HUDEP-2 (cell line): ENCODE measurements at regions not wholly inside any gene's neighbourhood (a gene's known extent, or its start where the extent isn't known, plus 50 kb on each side); places are given as distances from the start of the nearest gene placed in this dataset.
"Not testable (repeated sequence)": the region's sequence is repeated elsewhere in the genome, so short reads cannot be mapped to it uniquely, and the experiment has no call there.

ENCODE experiments used
- DNase-seq, 76 experiments: peaks; one replicate each; lab custom pipeline; 2025; ENCODE audit not compliant: unreplicated experiment in 76 of 76; lab: John Stamatoyannopoulos, UW

DNA sequence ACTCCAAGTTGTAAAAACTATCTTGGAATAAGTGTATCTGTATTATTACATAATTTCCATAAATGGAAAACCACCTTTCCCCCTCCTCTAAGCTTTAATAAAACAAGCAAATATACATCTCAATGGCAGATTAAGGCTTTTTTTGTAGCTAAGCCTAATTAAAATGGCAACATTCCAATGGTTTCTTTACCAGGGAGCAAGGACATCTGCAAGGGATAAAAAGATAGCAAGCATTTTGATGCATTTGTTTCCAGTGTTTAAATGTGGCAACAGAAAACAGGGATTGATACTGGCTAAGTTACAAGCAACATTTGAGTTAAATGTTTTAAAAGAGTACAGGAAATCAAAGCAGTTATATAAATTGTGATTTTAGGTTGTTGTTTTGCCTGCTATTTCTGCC is 1012.7 kb downstream of the ADGRL2 start:
- no peak for DNase-seq

DNA sequence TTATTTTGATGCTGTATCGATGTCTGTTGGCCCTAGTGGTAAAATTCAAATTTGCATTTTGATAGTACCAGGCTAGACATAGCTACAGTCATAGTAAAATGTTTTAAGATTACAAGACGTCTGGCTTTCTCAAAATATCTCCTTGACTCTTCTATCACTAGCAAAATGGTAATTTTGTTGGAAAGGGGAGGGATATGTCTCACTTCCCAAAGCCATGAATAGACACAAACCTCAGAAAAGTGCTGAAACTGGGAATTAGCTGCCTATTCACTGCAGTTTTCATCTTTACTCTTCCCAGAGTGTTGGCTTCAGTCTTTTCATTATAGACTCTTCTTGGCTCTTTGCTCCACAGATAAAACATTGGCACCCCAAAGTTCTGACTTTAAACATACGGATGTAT is 1009.9 kb downstream of the ADGRL2 start:
- no peak for DNase-seq

DNA sequence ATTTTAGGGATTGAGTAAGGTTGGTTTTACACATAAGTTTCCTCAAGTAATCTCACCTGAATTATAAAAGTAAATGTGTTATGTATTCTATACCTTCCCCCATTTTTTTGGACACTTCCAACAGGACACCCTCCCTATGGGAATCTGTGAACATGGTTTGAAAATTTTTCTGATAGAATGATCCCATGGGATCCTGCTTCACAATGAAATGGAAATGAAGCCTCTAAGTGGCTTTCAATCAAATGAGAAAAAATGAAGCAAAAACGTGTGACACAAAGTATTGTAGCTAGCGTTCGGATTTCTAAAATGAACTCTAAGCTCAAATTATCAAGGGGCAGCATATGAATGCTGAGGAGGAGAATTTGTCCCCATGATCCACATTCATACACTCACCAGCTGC is 1006.8 kb downstream of the ADGRL2 start:
- DNase-seq = no peak

DNA sequence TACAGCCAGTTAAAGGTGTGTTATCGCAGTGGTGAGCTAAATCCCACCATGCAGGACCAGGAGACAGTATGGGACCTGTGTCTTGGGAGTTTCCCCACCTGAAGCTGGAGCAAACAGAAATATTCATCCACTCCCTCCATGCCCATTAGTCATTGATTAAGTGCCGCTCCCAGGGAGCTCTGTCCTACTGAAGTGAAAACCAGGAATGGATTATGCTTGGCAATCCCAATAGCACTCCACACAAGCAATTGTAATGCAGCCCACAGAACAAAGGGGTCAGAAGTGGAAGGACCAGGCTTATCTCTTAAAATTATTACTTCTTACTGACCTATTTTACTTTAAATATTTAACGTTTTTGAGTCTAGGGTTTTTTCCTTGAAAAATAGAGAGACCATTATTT is 1005.4 kb downstream of the ADGRL2 start:
- no peak for DNase-seq

DNA sequence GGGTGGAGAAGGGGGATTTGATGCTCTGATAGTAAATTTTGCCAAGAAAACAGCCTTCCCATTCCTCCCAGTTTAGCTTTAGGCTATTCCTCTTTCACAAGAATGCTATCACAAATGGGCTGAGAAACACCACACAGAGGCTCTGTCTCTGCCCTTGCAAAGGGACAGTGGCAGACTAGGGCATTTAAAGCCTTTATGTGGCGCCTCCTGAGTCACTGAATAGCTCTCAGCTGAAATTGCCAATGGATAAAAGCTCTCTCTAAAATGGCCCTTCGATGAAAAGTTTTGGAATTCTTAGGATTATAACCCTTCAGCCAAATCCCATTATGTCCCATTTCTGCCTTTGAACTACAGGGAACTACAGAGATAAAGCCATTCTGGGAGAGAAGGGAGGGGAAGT is 1000.4 kb downstream of the ADGRL2 start:
- no peak for DNase-seq

DNA sequence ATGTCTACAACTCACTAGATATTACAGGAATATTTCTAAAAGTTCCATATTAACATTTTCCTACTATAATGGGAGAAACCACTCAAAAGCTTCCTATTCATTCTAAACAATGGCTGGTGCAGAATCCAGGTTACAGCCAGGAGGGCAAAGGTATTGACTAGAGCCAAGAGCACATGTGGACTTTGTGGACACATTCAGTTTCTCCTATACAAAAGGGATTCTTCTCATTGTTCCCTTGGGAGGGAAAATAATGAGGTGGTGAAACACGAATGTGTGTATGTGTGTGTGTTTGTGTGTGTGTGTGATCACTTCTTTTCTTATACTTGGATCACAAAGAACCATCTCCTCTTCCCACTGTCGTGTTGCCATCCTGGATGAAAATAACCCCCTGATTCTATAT is 1000.0 kb downstream of the ADGRL2 start:
- DNase-seq = no peak

DNA sequence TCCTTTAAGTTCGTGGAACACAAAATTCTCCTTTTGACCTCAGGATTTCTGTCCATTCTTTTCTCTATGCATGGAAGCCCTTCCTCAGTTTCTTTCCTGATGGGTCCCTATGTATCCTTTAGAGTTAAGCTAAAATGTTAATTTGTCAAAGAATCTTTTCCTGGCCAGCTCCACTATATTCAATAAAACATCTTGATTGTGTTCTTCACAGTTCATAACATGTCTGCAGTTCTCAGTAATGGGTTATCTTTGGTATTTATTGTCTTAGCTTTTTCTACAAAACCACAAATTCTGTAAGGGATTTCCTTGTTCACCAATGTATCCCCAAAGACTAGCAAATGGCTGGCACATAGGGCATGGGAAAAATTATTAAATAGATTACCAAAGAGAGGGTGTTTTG is 998.5 kb downstream of the ADGRL2 start:
- no peak for DNase-seq

DNA sequence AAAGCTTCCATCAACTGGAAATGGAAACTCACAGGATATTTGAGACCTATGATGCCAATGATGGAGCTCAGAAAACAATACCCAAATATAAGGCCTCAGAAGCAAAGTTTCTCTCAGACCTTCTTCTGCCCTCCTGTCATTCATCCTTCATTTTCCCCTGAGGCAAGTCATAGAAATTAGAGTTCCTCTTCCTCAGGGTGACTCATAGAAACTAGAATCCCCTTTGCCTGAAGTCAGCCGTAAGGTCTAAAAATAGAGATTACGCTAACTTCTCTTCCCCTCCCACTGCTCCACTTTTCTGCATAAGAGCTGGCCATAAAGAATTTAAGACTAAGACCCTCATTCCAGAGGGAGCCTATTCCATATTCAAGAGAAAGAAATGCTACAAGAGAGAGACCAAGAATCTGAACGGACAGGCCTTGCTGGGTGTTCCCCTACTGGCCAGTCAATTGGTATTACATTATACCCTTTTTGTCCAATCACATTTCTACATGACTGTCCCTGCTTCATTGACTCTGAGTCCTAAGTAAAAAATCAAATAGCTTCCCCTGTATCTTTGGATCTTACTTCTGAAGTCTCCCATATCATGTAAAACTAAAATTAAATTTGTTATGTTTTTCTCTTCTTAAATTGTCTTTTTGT is 994.9 kb downstream of the ADGRL2 start:
- no peak for DNase-seq

DNA sequence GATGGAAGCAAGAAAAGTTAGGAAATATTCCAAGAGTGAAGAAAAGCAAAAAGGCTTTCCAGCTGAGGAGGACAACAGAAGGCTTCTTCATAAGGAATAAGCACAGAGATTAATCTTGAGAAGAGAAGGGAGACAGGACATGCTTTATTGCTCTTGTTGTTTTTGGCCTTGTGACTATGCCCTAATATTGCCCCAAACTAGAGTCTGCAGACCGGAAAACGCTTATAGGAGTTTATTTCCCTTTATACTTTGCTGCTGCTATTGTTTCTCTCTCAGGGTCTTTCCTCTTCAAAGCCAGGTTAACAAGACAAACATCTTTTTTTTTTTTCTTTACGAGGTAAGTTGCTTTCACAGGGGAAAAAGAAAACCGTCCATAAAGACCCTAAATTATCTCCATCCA is 991.4 kb downstream of the ADGRL2 start:
- DNase-seq = no peak

DNA sequence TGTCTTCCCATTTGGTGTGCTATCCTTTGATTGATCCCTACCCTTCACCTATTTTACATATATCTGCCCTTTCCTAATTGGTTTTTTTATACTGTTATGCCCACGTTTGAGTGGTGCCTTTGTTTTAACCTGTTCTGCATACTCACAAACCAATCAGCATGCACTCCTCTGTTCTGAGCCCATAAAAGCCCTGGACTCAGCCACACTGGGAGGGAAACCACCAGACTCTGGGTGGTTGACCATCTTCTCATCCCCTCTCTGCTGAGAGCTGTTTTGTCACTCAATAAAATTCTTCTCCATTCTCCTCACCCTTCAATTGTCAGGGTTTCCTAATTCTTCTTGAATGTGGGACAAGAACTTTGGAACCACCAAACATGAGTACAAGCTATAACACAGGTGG is 989.8 kb downstream of the ADGRL2 start:
- DNase-seq = no peak

DNA sequence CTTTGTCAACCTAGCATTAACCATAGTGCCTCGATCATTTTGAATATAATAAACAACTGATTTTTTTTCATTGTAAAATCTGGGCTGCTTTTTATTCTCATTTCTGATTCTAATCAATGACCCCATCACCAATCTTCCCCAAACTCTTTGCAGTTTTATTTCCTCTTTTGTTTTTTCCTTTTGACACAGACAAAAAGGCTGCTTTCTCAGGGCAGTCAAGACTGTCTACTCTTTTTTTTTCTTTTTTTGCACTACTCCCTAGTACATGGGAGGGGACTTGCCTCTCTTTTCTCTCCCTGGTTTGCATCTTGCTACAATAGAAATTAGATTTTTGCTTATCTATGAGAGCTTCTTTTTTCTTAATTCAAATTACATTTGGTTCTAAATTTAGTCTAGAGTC is 987.9 kb downstream of the ADGRL2 start:
- no peak for DNase-seq

DNA sequence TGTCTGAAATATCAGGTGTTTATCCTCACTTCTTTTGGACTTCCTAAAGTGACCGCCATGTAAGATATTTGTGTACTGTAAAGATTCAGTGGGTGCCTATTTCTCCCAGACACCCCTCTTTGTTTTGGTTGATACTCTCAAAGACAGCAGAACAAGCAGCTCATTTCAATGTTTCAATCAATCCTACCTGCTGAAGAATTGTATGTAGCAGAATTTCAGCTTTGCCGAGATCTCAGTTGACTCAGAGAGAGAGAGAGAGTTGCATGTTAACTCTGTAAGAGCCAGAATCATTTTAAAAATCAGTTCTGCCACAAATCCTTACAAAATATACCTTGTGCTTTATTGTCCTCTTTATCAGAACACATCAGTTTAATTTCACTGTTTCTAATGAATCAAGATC is 987.3 kb downstream of the ADGRL2 start:
- DNase-seq = no peak

DNA sequence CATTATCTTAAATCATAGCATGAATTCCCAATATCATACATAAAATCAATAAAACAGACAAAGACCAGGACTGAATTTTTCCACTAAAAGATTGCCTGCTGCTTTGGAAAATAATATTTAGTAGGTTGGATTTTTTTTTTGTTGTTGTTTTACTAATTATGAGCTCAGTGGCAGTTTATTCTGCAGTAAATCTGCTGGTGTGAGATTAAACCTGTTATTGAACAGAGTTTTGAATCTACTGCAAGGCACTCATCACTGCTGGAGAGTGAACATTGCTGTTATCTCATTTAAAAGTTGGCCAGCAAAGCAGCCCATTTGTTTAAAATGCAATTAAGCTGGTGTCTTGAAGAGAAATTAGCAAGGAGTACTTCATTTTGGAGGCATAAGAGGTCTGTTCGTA is 986.1 kb downstream of the ADGRL2 start:
- no peak for DNase-seq

DNA sequence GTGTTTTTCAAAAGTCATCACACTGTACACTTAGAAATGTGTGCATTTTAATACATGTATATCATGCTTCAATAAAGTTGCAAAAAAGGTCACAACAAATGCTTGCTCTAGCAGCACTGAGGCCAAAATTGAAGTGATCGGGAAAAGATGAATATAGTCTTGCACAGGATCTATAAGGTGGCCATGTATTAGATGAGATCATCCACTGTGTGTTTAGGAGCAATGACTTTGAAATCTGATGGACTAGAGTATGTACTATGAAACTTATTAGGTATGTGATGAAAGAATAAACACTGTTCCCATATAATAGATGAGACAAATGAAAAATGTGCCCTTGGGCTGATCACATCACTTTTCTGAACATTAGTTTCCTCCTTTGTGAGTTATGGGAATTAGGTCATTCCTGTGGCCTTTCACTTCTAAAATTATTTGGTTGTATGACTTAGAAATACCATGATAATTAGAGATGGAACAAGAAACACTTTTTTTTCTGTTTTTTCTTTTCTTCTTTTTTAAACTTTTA is 984.6 kb downstream of the ADGRL2 start:
- DNase-seq = no peak

DNA sequence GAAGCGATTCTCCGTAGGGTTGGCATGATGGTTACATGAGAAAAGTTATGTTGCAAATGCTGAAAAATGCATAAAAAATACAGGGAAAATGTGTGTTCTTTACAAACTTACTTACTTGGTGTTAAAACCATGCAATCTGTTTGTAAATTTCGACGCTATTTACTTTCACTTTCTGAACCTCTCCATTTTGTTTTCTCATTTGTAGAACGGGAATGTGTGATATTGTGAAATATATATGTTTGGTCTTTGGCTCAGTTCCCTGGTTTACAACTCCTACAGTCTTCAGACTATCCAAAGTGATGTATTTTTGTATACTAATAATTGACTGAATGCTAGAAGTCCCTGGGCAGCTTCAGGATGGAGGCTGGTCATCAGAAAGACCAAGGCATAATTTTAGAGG is 982.3 kb downstream of the ADGRL2 start:
- DNase-seq = no peak

DNA sequence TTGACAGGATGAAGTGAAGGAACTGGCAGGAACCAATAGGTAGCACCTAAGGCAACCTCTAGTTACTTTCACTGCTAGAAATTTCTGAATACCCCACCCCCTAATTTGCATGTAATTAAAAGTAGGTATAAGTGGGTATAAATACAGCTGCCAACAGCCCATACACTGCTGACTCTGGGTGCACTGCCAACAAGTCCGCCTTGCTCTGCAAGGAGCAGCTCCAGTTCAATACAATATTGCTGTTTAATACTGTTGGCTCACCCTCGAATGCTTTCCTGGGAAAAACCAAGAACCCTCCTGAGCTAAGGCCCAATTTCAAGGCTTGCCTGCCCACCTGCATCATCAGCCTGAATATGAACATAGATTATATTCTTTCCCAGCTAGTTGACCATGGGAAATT is 981.9 kb downstream of the ADGRL2 start:
- no peak for DNase-seq

DNA sequence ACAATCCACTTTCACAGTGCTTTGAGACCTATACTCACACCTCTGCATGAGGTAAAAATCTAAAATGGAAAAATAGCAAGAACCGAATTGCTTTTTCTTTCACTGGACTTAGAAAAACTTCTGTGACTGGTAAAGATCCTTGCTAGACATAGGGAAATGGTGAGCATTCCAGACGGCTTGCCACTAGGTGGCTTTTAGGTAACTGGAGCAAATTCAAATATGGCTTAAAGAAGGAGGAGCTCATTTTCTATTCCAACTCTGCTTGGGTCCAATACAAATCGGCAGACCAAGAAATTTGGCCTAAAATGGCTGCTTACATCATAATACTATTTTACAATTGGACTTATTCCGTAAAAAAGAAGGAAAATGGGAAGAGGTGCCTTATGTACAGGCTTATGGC is 977.9 kb downstream of the ADGRL2 start:
- peak in 1 of 76 experiments; percentile 15 for DNase-seq

DNA sequence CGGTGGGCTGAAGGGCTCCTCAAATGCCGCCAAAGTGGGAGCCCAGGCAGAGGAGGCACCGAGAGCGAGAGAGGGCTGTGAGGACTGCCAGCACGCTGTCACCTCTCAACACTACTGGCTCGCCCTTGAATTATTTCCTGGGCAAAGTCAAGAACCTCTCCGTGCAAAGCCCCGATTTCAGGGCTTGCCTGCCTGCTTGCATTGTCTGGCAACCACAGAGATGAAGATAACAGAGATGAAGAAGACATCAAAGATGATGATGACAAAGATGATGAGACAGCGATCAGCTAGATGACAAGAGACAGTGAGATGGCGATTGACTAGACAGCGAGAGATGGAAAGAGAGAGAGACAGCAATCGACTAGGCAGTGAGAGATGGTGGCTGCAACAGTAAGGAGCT is 976.5 kb downstream of the ADGRL2 start:
- no peak for DNase-seq

DNA sequence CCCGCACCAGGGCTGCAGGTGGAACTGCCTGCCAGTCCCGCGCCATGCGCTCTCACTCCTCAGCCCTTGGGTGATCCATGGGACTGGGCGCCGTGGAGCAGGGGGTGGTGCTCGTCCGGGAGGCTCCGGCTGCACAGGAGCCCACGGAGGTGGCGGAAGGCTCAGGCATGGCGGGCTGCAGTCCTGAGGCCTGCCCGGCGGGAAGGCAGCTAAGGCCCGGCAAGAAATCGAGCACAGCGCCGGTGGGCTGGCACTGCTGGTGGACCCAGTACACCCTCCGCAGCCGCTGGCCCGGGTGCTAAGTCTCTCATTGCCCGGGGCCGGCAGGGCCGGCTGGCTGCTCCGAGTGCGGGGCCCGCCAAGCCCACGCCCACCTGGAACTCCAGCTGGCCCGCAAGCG is 976.0 kb downstream of the ADGRL2 start:
- not testable (repeated sequence) for DNase-seq

DNA sequence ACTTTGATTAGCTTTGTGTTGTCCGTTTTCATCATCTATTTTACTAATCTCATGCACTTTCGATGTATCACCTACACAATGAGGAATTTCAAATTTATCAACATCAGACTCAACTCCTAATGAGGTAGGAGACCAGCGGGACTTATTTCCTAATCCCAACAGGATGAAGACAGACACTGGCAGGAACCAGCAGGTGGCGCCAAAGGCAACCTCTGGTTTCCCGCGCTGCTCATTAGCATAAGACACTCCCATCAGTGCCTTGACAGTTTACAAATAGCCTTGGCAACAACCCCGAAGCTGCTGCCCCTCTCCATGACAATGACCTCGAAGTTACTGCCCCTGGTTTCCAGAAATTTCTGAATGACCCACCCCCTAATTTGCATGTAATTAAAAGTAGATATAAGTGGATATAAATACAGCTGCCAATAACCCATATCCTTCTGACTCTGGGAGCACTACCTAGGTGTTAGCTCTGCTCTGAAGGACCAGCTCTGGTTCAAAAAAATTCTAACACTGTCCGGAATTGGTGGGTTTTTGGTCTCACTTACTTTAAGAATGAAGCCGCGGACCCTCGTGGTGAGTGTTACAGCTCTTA is 974.8 kb downstream of the ADGRL2 start:
- peak in 1 of 76 experiments; percentile 2 for DNase-seq

DNA sequence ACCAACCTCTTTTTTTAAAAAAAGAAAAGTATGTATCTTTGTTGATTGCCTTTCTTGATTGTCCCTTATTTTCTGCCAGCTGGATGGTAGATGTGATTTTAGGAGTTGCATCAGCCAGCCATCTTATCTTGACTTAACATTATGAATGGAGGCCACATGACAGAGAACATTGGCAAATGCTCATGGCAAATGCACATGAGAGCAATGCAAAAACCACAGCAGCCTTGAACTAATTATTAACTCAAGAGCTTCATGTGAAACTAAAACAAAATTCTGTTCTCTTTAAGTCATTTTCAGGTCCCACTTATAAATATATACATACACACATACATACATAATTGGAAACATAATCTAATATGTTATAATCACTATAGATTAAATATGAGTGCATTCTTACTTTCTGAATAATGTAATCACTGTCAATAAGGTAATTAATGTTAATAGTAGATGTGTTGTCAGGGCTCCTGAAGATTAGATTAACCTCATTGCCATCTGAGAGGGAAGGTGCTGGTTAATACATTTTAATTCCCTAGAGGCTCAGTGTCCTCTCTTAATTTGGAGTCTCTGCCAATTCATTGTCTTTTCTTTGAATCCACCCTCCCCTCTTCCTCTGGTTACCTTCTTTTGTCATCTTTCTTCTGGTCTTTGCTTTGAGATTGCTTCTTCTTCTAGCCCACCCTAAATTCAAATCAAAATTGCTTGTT is 962.2 kb downstream of the ADGRL2 start:
- DNase-seq = peak in 1 of 76 experiments; percentile 19

DNA sequence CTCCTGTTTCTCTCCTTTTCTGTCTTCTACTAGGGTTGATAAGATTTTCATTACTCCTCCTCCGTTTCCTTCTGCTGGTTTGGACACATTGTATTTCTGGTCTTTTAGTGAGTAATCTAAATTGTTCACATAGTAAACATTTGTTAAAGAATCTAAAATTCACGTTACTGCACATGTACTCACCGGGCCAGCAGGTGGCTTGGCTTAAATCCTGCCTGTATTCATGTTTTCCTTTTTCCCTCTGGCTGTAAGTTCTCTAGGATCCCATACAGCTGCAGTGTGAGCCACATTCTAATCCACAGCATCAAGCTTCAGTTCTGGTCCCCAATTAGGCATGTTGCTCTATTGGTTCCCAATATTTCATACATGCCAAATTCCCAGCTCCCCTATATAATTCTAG is 958.3 kb downstream of the ADGRL2 start:
- DNase-seq = no peak
